Fibroblast of lung (primary cell): ENCODE measurements at regions not wholly inside any gene's neighbourhood (a gene's known extent, or its start where the extent isn't known, plus 50 kb on each side); places are given as distances from the start of the nearest gene placed in this dataset.

ENCODE experiments used
- DNase-seq, 2 donors: peaks; one replicate each; pipeline versions ENCODE4 v3.0.0 to v3.0.0-alpha.2; 2010; ENCODE audit warnings: low read depth in 2 of 2
- H2AFZ ChIP-seq: 2 replicates; pipeline ENCODE4 v1.5.1; 2012; ENCODE audit warnings: low read length, control low read depth, inconsistent platforms
- H3K27ac ChIP-seq: 2 replicates; pipeline ENCODE4 v1.5.1; 2011; ENCODE audit warnings: low read length, control low read depth; ENCODE audit not compliant: insufficient read depth
- H3K27me3 ChIP-seq: 2 replicates; pipeline ENCODE4 v1.5.1; 2011; ENCODE audit warnings: mild to moderate bottlenecking, low read length; ENCODE audit not compliant: control insufficient read depth, insufficient read depth
- H3K36me3 ChIP-seq: 2 replicates; pipeline ENCODE4 v1.5.1; 2011; ENCODE audit warnings: low read length; ENCODE audit not compliant: control insufficient read depth, insufficient read depth
- H3K4me1 ChIP-seq: 2 replicates; pipeline ENCODE4 v1.5.1; 2011; ENCODE audit warnings: low read length; ENCODE audit not compliant: control insufficient read depth, insufficient read depth; ENCODE audit errors: extremely low read depth
- H3K4me2 ChIP-seq: 2 replicates; pipeline ENCODE4 v1.5.1; 2011; ENCODE audit warnings: low read length, control low read depth; ENCODE audit not compliant: insufficient read depth; ENCODE audit errors: extremely low read depth
- H3K4me3 ChIP-seq, 4 experiments: fragments of 200-600 bp in 1 of 4; sonication (generic) in 1 of 4; replicated peaks in 1 of 4; 2 replicates each; pipeline ENCODE4 v1.5.1; 2011 to 2016; ENCODE audit warnings: low read length in 4 of 4, low read depth in 3 of 4, mild to moderate bottlenecking in 3 of 4, control low read depth in 2 of 4, inconsistent platforms in 1 of 4, mixed read lengths in 1 of 4; ENCODE audit not compliant: insufficient read depth in 1 of 4; ENCODE audit errors: control extremely low read depth in 1 of 4
- H3K79me2 ChIP-seq: 2 replicates; pipeline ENCODE4 v1.5.1; 2012; ENCODE audit warnings: mild to moderate bottlenecking, low read length, inconsistent platforms; ENCODE audit not compliant: control insufficient read depth, insufficient read depth
- H3K9ac ChIP-seq: 2 replicates; pipeline ENCODE4 v1.5.1; 2011; ENCODE audit warnings: mild to moderate bottlenecking, low read length, control low read depth; ENCODE audit not compliant: insufficient read depth
- H3K9me3 ChIP-seq: 2 replicates; pipeline ENCODE4 v1.5.1; 2012; ENCODE audit warnings: low read depth, low read length; ENCODE audit not compliant: control insufficient read depth, insufficient read depth
- H4K20me1 ChIP-seq: 2 replicates; pipeline ENCODE4 v1.5.1; 2011; ENCODE audit warnings: low read length; ENCODE audit not compliant: control insufficient read depth, insufficient read depth; ENCODE audit errors: extremely low read depth
- EZH2 ChIP-seq: IDR thresholded peaks from 2 replicates; pipeline ENCODE4 v1.5.1; 2012; ENCODE audit warnings: low read length, control low read depth, mild to moderate bottlenecking; ENCODE audit errors: missing control alignments
- TF ChIP-seq, protein P1 (sequence below), 2 donors: IDR thresholded peaks in 1 of 2; conservative IDR thresholded peaks in 1 of 2; 1 replicate in 1 of 2; 2 replicates in 1 of 2; pipeline ENCODE4 v1.5.1; 2011 to 2012; ENCODE audit warnings: low read length in 2 of 2, control low read depth in 1 of 2, inconsistent platforms in 1 of 2, low read depth in 1 of 2, mild to moderate bottlenecking in 1 of 2

DNA sequence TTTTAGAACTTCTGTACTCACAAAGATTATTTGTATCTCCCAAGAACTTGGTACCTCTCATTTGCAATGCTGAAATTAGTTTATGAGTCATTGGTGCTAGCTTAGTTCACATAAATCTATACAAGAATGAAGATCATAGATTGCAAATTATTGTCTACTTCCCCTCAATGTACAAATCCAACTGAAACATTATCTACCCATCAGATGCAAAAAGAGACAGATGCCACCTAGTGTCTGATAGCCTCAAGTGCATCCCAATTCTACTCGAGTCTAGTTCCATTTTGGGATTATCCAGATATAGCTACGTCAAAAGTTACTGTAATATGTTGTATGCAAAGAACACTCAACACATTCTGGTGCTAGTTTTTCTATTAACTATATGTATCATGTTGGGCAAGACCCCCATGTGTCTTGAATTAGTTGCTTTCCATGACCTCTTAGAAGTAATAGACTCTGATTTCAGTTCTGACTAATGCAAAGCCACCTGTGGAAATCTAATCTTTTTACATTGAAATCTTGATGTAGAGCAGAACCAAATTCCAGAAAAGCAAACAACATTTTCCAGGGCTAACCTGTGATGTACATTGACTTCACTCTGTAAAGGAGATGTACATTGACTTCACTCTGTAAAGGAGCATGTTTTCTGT is 210.0 kb downstream of the RBM43 start:
- Histone ChIP-seq H4K20me1 (no peaks in the 10 kb centered on the region), H3K79me2 (no peaks in the 10 kb centered on the region), H3K4me1 (peaks cover 2% of the 10 kb centered on the region), H3K9me3 (no peaks in the 10 kb centered on the region), H3K27ac (no peak overlapping the region), H3K36me3 (no peaks in the 10 kb centered on the region), H3K27me3 (no peaks in the 10 kb centered on the region), H2AFZ (no peak overlapping the region), H3K4me3 (no peak overlapping the region), H3K9ac (no peak overlapping the region), H3K4me2 (no peak overlapping the region)
- TF ChIP-seq, protein P1, sequence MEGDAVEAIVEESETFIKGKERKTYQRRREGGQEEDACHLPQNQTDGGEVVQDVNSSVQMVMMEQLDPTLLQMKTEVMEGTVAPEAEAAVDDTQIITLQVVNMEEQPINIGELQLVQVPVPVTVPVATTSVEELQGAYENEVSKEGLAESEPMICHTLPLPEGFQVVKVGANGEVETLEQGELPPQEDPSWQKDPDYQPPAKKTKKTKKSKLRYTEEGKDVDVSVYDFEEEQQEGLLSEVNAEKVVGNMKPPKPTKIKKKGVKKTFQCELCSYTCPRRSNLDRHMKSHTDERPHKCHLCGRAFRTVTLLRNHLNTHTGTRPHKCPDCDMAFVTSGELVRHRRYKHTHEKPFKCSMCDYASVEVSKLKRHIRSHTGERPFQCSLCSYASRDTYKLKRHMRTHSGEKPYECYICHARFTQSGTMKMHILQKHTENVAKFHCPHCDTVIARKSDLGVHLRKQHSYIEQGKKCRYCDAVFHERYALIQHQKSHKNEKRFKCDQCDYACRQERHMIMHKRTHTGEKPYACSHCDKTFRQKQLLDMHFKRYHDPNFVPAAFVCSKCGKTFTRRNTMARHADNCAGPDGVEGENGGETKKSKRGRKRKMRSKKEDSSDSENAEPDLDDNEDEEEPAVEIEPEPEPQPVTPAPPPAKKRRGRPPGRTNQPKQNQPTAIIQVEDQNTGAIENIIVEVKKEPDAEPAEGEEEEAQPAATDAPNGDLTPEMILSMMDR (conservative IDR thresholded peaks at IDR 0.05 in 1 of 2, IDR thresholded peaks at IDR 0.05 in 1 of 2; ENCODE audit: low read depth in 1 of 2, low read length in 2 of 2) = peak; percentile 78 to 91
- no peak for TF ChIP-seq EZH2
- DNase-seq = peak; percentile 41 to 77

DNA sequence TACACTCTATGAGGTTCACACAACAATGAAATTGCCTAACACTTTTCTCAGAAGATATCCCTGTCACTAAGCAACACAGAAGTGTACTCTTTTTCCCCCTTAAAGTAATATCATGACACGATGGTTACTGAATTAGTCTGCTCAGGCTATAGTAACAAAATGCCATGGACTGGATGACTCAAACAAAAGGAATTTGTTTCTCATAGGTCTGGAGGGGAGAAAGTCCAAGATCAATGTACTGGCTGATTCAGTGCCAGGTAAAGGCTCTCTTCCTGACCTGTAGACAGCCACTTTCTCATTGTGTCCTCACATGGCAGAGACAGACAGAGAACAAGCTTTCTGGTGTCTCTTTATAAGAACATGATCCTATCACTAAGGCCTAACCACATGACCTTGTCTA is 211.9 kb downstream of the RBM43 start:
- H3K9me3 ChIP-seq = no peaks in the 10 kb centered on the region
- peak; percentile 54 to 84 for DNase-seq
- H4K20me1 ChIP-seq = no peaks in the 10 kb centered on the region
- peaks cover 2% of the 10 kb centered on the region for H3K4me1 ChIP-seq
- no peaks in the 10 kb centered on the region for H3K27me3 ChIP-seq
- no peaks in the 10 kb centered on the region for H3K36me3 ChIP-seq
- no peak overlapping the region for H3K4me3 ChIP-seq
- no peaks in the 10 kb centered on the region for H3K79me2 ChIP-seq
- no peak overlapping the region for H3K27ac ChIP-seq
- no peak overlapping the region for H2AFZ ChIP-seq
- H3K9ac ChIP-seq = no peak overlapping the region
- H3K4me2 ChIP-seq = no peak overlapping the region
- TF ChIP-seq, protein P1 (conservative IDR thresholded peaks at IDR 0.05 in 1 of 2, IDR thresholded peaks at IDR 0.05 in 1 of 2; ENCODE audit: low read depth in 1 of 2, low read length in 2 of 2) = no peak
- no peak for TF ChIP-seq EZH2

- H3K79me2 ChIP-seq = no peaks in the 10 kb centered on the region
- no peak for TF ChIP-seq EZH2
- TF ChIP-seq, protein P1 (conservative IDR thresholded peaks at IDR 0.05 in 1 of 2, IDR thresholded peaks at IDR 0.05 in 1 of 2; ENCODE audit: low read depth in 1 of 2, low read length in 2 of 2) = no peak
- no peak overlapping the region for H3K9ac ChIP-seq
- H4K20me1 ChIP-seq = no peaks in the 10 kb centered on the region
- H2AFZ ChIP-seq = no peak overlapping the region
- no peak overlapping the region for H3K27ac ChIP-seq
- DNase-seq = no peak
- H3K27me3 ChIP-seq = no peaks in the 10 kb centered on the region
- H3K4me2 ChIP-seq = no peak overlapping the region
- no peaks in the 10 kb centered on the region for H3K9me3 ChIP-seq
- no peaks in the 10 kb centered on the region for H3K36me3 ChIP-seq
- H3K4me3 ChIP-seq = no peak overlapping the region
- peaks cover 2% of the 10 kb centered on the region for H3K4me1 ChIP-seq
Observed at GRCh38 chr2:151048331-151049054, 213.2 kb downstream of the RBM43 start.
